ENCODE measurements at regions not wholly inside any gene's neighbourhood (a gene's known extent, or its start where the extent isn't known, plus 50 kb on each side); places are given as distances from the start of the nearest gene placed in this dataset.
"Not testable (repeated sequence)": the region's sequence is repeated elsewhere in the genome, so short reads cannot be mapped to it uniquely, and the experiment has no call there.

DNA sequence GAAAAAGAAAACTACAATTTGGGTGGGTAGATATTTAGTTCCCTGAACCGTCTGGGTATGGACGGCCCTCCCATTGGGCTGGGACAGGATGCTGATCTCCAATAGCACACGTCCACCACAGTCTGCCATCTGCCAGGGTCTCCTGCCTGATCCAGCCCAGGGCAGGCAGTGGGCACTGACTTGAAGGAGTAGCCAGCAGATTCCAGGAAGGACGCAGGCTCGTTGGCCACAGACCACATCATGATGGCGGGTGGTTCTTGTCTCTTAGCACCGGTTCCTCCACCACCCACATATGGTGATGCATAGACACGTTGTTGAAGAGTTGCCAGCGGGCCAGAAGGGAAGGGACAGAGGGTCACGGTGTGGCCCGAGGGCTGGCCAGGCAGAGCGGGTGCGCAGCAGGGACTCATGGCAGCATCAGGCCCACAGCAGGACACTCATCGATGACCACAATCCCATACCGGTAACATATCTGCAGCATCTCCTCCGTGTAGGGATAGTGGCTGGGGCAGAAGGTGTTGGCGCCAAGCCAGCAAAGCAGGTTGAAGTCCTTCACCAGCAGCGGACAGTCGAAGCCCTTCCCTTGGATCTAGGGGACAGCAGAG lies 155.8 kb upstream of the FAM174A start:
- TF ChIP-seq, protein P1, sequence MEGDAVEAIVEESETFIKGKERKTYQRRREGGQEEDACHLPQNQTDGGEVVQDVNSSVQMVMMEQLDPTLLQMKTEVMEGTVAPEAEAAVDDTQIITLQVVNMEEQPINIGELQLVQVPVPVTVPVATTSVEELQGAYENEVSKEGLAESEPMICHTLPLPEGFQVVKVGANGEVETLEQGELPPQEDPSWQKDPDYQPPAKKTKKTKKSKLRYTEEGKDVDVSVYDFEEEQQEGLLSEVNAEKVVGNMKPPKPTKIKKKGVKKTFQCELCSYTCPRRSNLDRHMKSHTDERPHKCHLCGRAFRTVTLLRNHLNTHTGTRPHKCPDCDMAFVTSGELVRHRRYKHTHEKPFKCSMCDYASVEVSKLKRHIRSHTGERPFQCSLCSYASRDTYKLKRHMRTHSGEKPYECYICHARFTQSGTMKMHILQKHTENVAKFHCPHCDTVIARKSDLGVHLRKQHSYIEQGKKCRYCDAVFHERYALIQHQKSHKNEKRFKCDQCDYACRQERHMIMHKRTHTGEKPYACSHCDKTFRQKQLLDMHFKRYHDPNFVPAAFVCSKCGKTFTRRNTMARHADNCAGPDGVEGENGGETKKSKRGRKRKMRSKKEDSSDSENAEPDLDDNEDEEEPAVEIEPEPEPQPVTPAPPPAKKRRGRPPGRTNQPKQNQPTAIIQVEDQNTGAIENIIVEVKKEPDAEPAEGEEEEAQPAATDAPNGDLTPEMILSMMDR (conservative IDR thresholded peaks at IDR 0.05 in 1 of 2, IDR thresholded peaks at IDR 0.05 in 1 of 2; ENCODE audit: low read depth in 1 of 2, low read length in 2 of 2) = not testable (repeated sequence)
- TF ChIP-seq EZH2 (IDR thresholded peaks at IDR 0.05; ENCODE audit: low read length, missing control alignments) = not testable (repeated sequence)

All from fibroblast of lung (primary cell).